GF-D8 (cell line): ENCODE measurements at regions not wholly inside any gene's neighbourhood (a gene's known extent, or its start where the extent isn't known, plus 50 kb on each side); places are given as distances from the start of the nearest gene placed in this dataset.
"Not testable (repeated sequence)": the region's sequence is repeated elsewhere in the genome, so short reads cannot be mapped to it uniquely, and the experiment has no call there.

Experiments used
- DNase-seq: peaks from one replicate; lab custom pipeline; 2025; lab: John Stamatoyannopoulos, UW

- no peak for DNase-seq
Observed at GRCh38 chr10:80697926-80698325, 160.2 kb downstream of the SH2D4B start.

- DNase-seq: peak; percentile 6
Observed at GRCh38 chr10:80699602-80700039, 161.9 kb downstream of the SH2D4B start.

GRCh38 chr10:80700252-80700651 lies 162.6 kb downstream of the SH2D4B start:
- DNase-seq: no peak

GRCh38 chr10:80700760-80701444 lies 163.2 kb downstream of the SH2D4B start:
- no peak for DNase-seq

- no peak for DNase-seq
Observed at GRCh38 chr10:80701706-80702105, 164.0 kb downstream of the SH2D4B start.

GRCh38 chr10:80702143-80702542 lies 164.4 kb downstream of the SH2D4B start:
- no peak for DNase-seq

- DNase-seq: no peak
Observed at GRCh38 chr10:80705899-80706298, 168.2 kb downstream of the SH2D4B start.

- DNase-seq: no peak
Observed at GRCh38 chr10:80708185-80708584, 170.5 kb downstream of the SH2D4B start.

GRCh38 chr10:80708808-80709207 lies 171.1 kb downstream of the SH2D4B start:
- no peak for DNase-seq

GRCh38 chr10:80709866-80710265 lies 172.2 kb downstream of the SH2D4B start:
- DNase-seq: no peak

GRCh38 chr10:80713398-80713928 lies 175.8 kb downstream of the SH2D4B start:
- no peak for DNase-seq

GRCh38 chr10:80714566-80714965 lies 176.9 kb downstream of the SH2D4B start:
- DNase-seq: no peak

- DNase-seq: no peak
Observed at GRCh38 chr10:80718024-80718423, 180.3 kb downstream of the SH2D4B start.

- no peak for DNase-seq
Observed at GRCh38 chr10:80719935-80720334, 182.2 kb downstream of the SH2D4B start.

- DNase-seq: no peak
Observed at GRCh38 chr10:80720549-80720948, 182.8 kb downstream of the SH2D4B start.

- not testable (repeated sequence) for DNase-seq
Observed at GRCh38 chr10:80728354-80728753, 190.7 kb downstream of the SH2D4B start.

- no peak for DNase-seq
Observed at GRCh38 chr10:80729896-80730295, 192.2 kb downstream of the SH2D4B start.

GRCh38 chr10:80730522-80730921 lies 192.8 kb downstream of the SH2D4B start:
- no peak for DNase-seq

- no peak for DNase-seq
Observed at GRCh38 chr10:80734589-80734988, 196.9 kb downstream of the SH2D4B start.

GRCh38 chr10:80737209-80737608 lies 199.5 kb downstream of the SH2D4B start:
- no peak for DNase-seq

GRCh38 chr10:80739328-80739727 lies 201.6 kb downstream of the SH2D4B start:
- no peak for DNase-seq

GRCh38 chr10:80739963-80740715 lies 202.4 kb downstream of the SH2D4B start:
- no peak for DNase-seq

GRCh38 chr10:80741278-80741677 lies 203.6 kb downstream of the SH2D4B start:
- DNase-seq: no peak
